ENCODE measurements at regions not wholly inside any gene's neighbourhood (a gene's known extent, or its start where the extent isn't known, plus 50 kb on each side); places are given as distances from the start of the nearest gene placed in this dataset.
"Not testable (repeated sequence)": the region's sequence is repeated elsewhere in the genome, so short reads cannot be mapped to it uniquely, and the experiment has no call there.

- POLR2A ChIA-PET, result interaction anchor here (0.6 kb wide), 1 partner anchor 24 kb away, joined by 6 read pairs; no protein-coding TSS in a partner anchor
These were observed 101.6 kb upstream of the KRAS start for GRCh38 chr12:25352083-25352918.

GRCh38 chr12:25348593-25348895, 97.8 kb upstream of the KRAS start:
- POLR2A ChIA-PET, result no interaction called here
- CTCF ChIA-PET, result interaction anchor here (0.7 kb wide), 1 partner anchor 16 kb away, joined by 3 read pairs; no protein-coding TSS in a partner anchor

More at GRCh38 chr12:25352083-25352918, 101.6 kb upstream of the KRAS start:
- CTCF ChIA-PET, result no interaction called here

- ChIA-PET CTCF (interaction anchor here (0.7 kb wide), 1 partner anchor 15 kb away, joined by 3 read pairs; no protein-coding TSS in a partner anchor), POLR2A (no interaction called here)
These were observed 97.2 kb upstream of the KRAS start for GRCh38 chr12:25347716-25348592.

- CTCF ChIA-PET, result interaction anchor here (0.6 kb wide), 1 partner anchor 37 kb away, joined by 3 read pairs; no protein-coding TSS in a partner anchor
These were observed 91.1 kb upstream of the KRAS start for GRCh38 chr12:25341877-25342276.

GRCh38 chr12:25337916-25338315, 87.2 kb upstream of the KRAS start:
- POLR2A ChIA-PET, result no interaction called here

More at GRCh38 chr12:25341877-25342276, 91.1 kb upstream of the KRAS start:
- POLR2A ChIA-PET, result not testable (repeated sequence)

GRCh38 chr12:25332143-25332542, 81.4 kb upstream of the KRAS start:
- CTCF ChIA-PET, result interaction anchor here (0.5 kb wide), 1 partner anchor 16 kb away, joined by 3 read pairs; no protein-coding TSS in a partner anchor
- POLR2A ChIA-PET, result no interaction called here

More at GRCh38 chr12:25337916-25338315, 87.2 kb upstream of the KRAS start:
- CTCF ChIA-PET, result no interaction called here

- CTCF ChIA-PET, result no interaction called here
- POLR2A ChIA-PET, result no interaction called here
These were observed 77.5 kb upstream of the KRAS start for GRCh38 chr12:25328072-25328712.

GRCh38 chr12:25327321-25327720, 76.6 kb upstream of the KRAS start:
- POLR2A ChIA-PET, result no interaction called here
- CTCF ChIA-PET, result no interaction called here

- POLR2A ChIA-PET, result no interaction called here
- CTCF ChIA-PET, result no interaction called here
These were observed 75.6 kb upstream of the KRAS start for GRCh38 chr12:25326326-25326725.

- ChIA-PET CTCF (interaction anchor here (0.6 kb wide), 1 partner anchor 170 kb away, joined by 3 read pairs; no protein-coding TSS in a partner anchor), POLR2A (no interaction called here)
These were observed 74.1 kb upstream of the KRAS start for GRCh38 chr12:25324861-25325260.

- CTCF ChIA-PET, result interaction anchor here (1.1 kb wide), 1 partner anchor 41 kb away, joined by 4 read pairs; no protein-coding TSS in a partner anchor
These were observed 72.9 kb upstream of the KRAS start for GRCh38 chr12:25323581-25323982.

GRCh38 chr12:25322918-25323531, 72.3 kb upstream of the KRAS start:
- CTCF ChIA-PET, result interaction anchor here (1.1 to 1.2 kb wide), 2 partner anchors 42 to 64 kb away, joined by 3 to 4 read pairs; no protein-coding TSS in a partner anchor

More at GRCh38 chr12:25323581-25323982, 72.9 kb upstream of the KRAS start:
- POLR2A ChIA-PET, result no interaction called here

GRCh38 chr12:25322351-25322750, 71.6 kb upstream of the KRAS start:
- POLR2A ChIA-PET, result no interaction called here
- CTCF ChIA-PET, result interaction anchor here (1.2 kb wide), 1 partner anchor 65 kb away, joined by 3 read pairs; no protein-coding TSS in a partner anchor

More at GRCh38 chr12:25322918-25323531, 72.3 kb upstream of the KRAS start:
- POLR2A ChIA-PET, result no interaction called here

- ChIA-PET POLR2A (no interaction called here), CTCF (no interaction called here)
These were observed 71.0 kb upstream of the KRAS start for GRCh38 chr12:25321772-25322171.

GRCh38 chr12:25320123-25321006, 69.6 kb upstream of the KRAS start:
- POLR2A ChIA-PET, result no interaction called here

GRCh38 chr12:25319233-25319984, 68.7 kb upstream of the KRAS start:
- ChIA-PET CTCF (no interaction called here), POLR2A (no interaction called here)

More at GRCh38 chr12:25320123-25321006, 69.6 kb upstream of the KRAS start:
- CTCF ChIA-PET, result interaction anchor here (1.5 kb wide), 1 partner anchor 14 kb away, joined by 3 read pairs; no protein-coding TSS in a partner anchor

- POLR2A ChIA-PET, result no interaction called here
- CTCF ChIA-PET, result no interaction called here
These were observed 66.8 kb upstream of the KRAS start for GRCh38 chr12:25317553-25317952.

- POLR2A ChIA-PET, result no interaction called here
- CTCF ChIA-PET, result no interaction called here
These were observed 64.7 kb upstream of the KRAS start for GRCh38 chr12:25315388-25315787.
